OCI-LY7 (cell line): ENCODE measurements at regions not wholly inside any gene's neighbourhood (a gene's known extent, or its start where the extent isn't known, plus 50 kb on each side); places are given as distances from the start of the nearest gene placed in this dataset.

Experiments used
- BruUV-seq: library from RNA; stranded (reverse); fragments of 400-500 nt; replicated peaks from 2 replicates; lab custom pipeline; 2021; lab: Mats Ljungman, UMichigan
- CTCF ChIA-PET: fragments of 300-600 bp; sonication (Branson Sonifier 250); formaldehyde crosslinking; loops from one replicate; lab custom pipeline; 2022; ENCODE audit warnings: antibody characterized with exemption; ENCODE audit not compliant: unreplicated experiment; lab: Charles Lee
- POLR2A ChIA-PET: fragments of 300-600 bp; sonication (Branson Sonifier 250); formaldehyde crosslinking; loops from one replicate; lab custom pipeline; 2022; ENCODE audit warnings: antibody characterized with exemption; lab: Charles Lee
- DNase-seq: peaks from one replicate; pipeline ENCODE4 v3.0.0-alpha.2; 2015; ENCODE audit warnings: low spot score
- H2AFZ ChIP-seq: fragments of 200-600 bp; sonication (generic), shearing (Covaris generic); 2 replicates; pipeline ENCODE4 v1.6.1; 2014; ENCODE audit warnings: mild to moderate bottlenecking, antibody characterized with exemption, low read length, moderate library complexity
- H3K27ac ChIP-seq: fragments of 200-600 bp; sonication (generic); 2 replicates; pipeline ENCODE4 v1.5.1; 2014; ENCODE audit warnings: mixed run types, low read depth, mild to moderate bottlenecking, moderate library complexity, low read length, inconsistent platforms; ENCODE audit not compliant: poor library complexity, severe bottlenecking
- H3K36me3 ChIP-seq: fragments of 200-600 bp; sonication (generic); 2 replicates; pipeline ENCODE4 v1.6.1; 2014; ENCODE audit warnings: mild to moderate bottlenecking, antibody characterized with exemption, low read length, moderate library complexity, mixed read lengths; ENCODE audit not compliant: insufficient read depth
- H3K4me1 ChIP-seq: fragments of 200-600 bp; sonication (generic); 2 replicates; pipeline ENCODE4 v1.5.1; 2014; ENCODE audit warnings: mild to moderate bottlenecking, low read length; ENCODE audit not compliant: insufficient read depth, poor library complexity, severe bottlenecking
- H3K4me2 ChIP-seq: fragments of 200-600 bp; sonication (generic); 2 replicates; pipeline ENCODE4 v1.6.1; 2014; ENCODE audit warnings: mild to moderate bottlenecking, low read length
- H3K4me3 ChIP-seq: fragments of 200-600 bp; sonication (generic); 2 replicates; pipeline ENCODE4 v1.5.1; 2014; ENCODE audit warnings: mild to moderate bottlenecking, low read depth, low read length; ENCODE audit not compliant: poor library complexity, severe bottlenecking
- H3K79me2 ChIP-seq: fragments of 200-600 bp; sonication (generic); 2 replicates; pipeline ENCODE4 v1.6.1; 2016; ENCODE audit warnings: low read depth, mild to moderate bottlenecking, low read length, moderate library complexity, mixed read lengths; ENCODE audit not compliant: insufficient read depth
- H3K9me2 ChIP-seq: fragments of 200-600 bp; sonication (generic); 2 replicates; pipeline ENCODE4 v1.6.1; 2016; ENCODE audit warnings: mild to moderate bottlenecking, low read length, mixed read lengths; ENCODE audit not compliant: insufficient read depth
- H3K9me3 ChIP-seq: fragments of 200-600 bp; sonication (generic); 2 replicates; pipeline ENCODE4 v1.6.1; 2014; ENCODE audit warnings: mild to moderate bottlenecking, mixed run types, low read length, mixed read lengths
- H4K20me1 ChIP-seq: fragments of 200-600 bp; sonication (generic); 2 replicates; pipeline ENCODE4 v1.6.1; 2014; ENCODE audit warnings: mild to moderate bottlenecking, antibody characterized with exemption, low read length, moderate library complexity, mixed read lengths; ENCODE audit not compliant: insufficient read depth
- CTCF ChIP-seq: fragments of 200-600 bp; sonication (generic); conservative IDR thresholded peaks from 2 replicates; pipeline ENCODE4 v1.5.1; 2014; ENCODE audit warnings: mild to moderate bottlenecking, antibody characterized with exemption, low read length, moderate library complexity, mixed read lengths
- EZH2phosphoT487 ChIP-seq: fragments of 200-600 bp; sonication (generic); IDR thresholded peaks from 2 replicates; pipeline ENCODE4 v1.6.1; 2018; ENCODE audit warnings: low read depth, borderline replicate concordance, mild to moderate bottlenecking, mixed run types, antibody characterized with exemption, low read length, moderate library complexity, mixed read lengths
- intact Hi-C: fragments of 100-400 bp; cut with micrococcal nuclease; formaldehyde crosslinking; loops from one replicate; pipeline ENCODE4 v1.10.0; 2022; ENCODE audit not compliant: unreplicated experiment

DNA sequence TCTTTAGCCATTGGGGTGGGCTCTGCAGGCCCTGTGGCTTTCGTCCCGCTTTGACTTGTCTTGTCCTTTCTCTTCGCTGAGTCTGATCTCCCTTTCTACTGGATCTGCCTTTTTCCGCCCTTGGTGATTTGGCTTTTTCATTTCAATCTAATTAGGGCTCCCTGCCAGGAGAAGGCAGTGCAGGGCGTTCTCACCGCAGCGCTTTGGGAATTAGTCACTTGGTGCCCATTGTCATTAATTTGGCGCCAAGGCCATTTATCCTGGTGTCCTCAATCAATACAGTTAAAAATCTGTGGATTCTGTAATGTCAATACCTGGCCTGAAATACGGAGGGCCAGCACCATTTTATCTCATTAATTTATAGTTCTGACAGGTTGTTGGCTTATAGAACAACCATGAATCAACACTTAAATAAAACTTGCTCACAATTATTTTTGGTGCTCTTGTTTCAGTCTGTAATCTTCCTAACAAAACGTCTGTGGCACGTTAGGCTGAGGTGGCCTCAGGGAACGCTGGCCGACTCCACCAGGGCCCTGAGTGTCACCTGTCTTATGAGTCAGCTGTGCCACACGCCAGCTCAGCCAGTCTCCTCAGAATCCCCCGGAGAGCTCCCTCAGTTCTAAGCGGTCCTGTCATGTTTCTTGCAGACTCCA, 115.7 kb downstream of the BEGAIN start:
- Histone ChIP-seq H4K20me1 (no peaks in the 10 kb centered on the region; the same call in 1 of the 2 replicates), H3K36me3 (no peaks in the 10 kb centered on the region), H3K4me1 (no peaks in the 10 kb centered on the region), H3K9me3 (no peaks in the 10 kb centered on the region), H3K4me2 (no peak overlapping the region), H3K9me2 (no peaks in the 10 kb centered on the region), H3K4me3 (no peak overlapping the region), H3K27ac (no peak overlapping the region), H3K79me2 (no peaks in the 10 kb centered on the region), H2AFZ (no peak overlapping the region)
- TF ChIP-seq CTCF (no peak), EZH2phosphoT487 (no peak)
- no TSS peak for BruUV-seq
- DNase-seq = no peak
- CTCF ChIA-PET = no interaction called here
- intact Hi-C loops = no loop called here
- POLR2A ChIA-PET = no interaction called here

DNA sequence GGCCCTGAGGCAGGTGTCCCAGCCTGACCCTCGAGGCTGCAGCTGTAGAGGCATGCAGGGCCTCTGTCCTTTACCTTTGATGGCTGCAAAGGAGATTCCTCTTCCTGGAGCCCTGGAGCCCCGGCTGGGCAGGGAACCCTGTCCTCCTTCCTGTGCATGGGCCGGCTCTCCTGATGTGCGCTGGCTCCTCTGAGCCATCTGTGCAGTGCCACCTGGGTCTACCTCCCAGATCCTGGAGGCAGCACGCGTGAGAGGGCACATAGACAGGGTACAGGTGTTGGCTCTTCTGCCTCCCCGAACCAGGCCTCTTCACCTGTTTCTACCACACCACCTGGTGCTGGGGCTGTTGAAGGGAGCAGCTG, 115.1 kb downstream of the BEGAIN start:
- DNase-seq = peak; percentile 21
- POLR2A ChIA-PET = no interaction called here
- Histone ChIP-seq H3K4me2 (no peak overlapping the region), H3K9me2 (no peaks in the 10 kb centered on the region), H3K36me3 (no peaks in the 10 kb centered on the region), H3K79me2 (no peaks in the 10 kb centered on the region), H2AFZ (no peak overlapping the region), H3K9me3 (no peaks in the 10 kb centered on the region), H3K27ac (no peak overlapping the region), H3K4me3 (no peak overlapping the region), H3K4me1 (no peaks in the 10 kb centered on the region), H4K20me1 (no peaks in the 10 kb centered on the region; the same call in 1 of the 2 replicates)
- BruUV-seq = no TSS peak
- TF ChIP-seq EZH2phosphoT487 (no peak), CTCF (no peak)
- intact Hi-C loops = no loop called here
- CTCF ChIA-PET = no interaction called here

- no peak overlapping the region for H2AFZ ChIP-seq
- no TSS peak for BruUV-seq
- no peak overlapping the region for H3K4me2 ChIP-seq
- CTCF ChIA-PET = no interaction called here
- no peaks in the 10 kb centered on the region for H3K9me2 ChIP-seq
- TF ChIP-seq CTCF (no peak), EZH2phosphoT487 (no peak)
- intact Hi-C loops = no loop called here
- no peaks in the 10 kb centered on the region for H3K36me3 ChIP-seq
- no peak overlapping the region for H3K27ac ChIP-seq
- H3K9me3 ChIP-seq = no peaks in the 10 kb centered on the region
- H4K20me1 ChIP-seq = no peaks in the 10 kb centered on the region; the same call in 1 of the 2 replicates
- no peaks in the 10 kb centered on the region for H3K4me1 ChIP-seq
- no peak overlapping the region for H3K4me3 ChIP-seq
- DNase-seq = no peak
- POLR2A ChIA-PET = no interaction called here
- no peaks in the 10 kb centered on the region for H3K79me2 ChIP-seq
Measured at GRCh38 chr14:100472491-100472890, 114.7 kb downstream of the BEGAIN start.
